IMR-90 (cell line): ENCODE measurements at regions not wholly inside any gene's neighbourhood (a gene's known extent, or its start where the extent isn't known, plus 50 kb on each side); places are given as distances from the start of the nearest gene placed in this dataset.

ENCODE experiments used
- ATAC-seq: fragments of 200-7000 bp; cut with Tn5 transposase; 2 replicates; pipeline ENCODE4 v1.9.1; 2020; ENCODE audit warnings: low read depth, mild to moderate bottlenecking, moderate library complexity
- BruUV-seq: library from RNA; stranded (reverse); fragments of 400-500 nt; replicated peaks from 2 replicates; lab custom pipeline; 2021; lab: Mats Ljungman, UMichigan
- CTCF ChIA-PET: fragments of 300-600 bp; formaldehyde crosslinking; extraction: SDS; loops from one replicate; lab custom pipeline; 2021; ENCODE audit warnings: antibody characterized with exemption; lab: Yijun Ruan, JAX
- POLR2A ChIA-PET: fragments of 300-600 bp; sonication (Branson Sonifier 250); formaldehyde crosslinking; loops from one replicate; lab custom pipeline; 2022; ENCODE audit warnings: antibody characterized with exemption; ENCODE audit not compliant: unreplicated experiment; lab: Charles Lee
- DNase-seq: peaks from one replicate; pipeline ENCODE4 v3.0.0; 2013
- H2AFZ ChIP-seq: replicated peaks from 2 replicates; pipeline ENCODE3; 2013; ENCODE audit warnings: low read length, mild to moderate bottlenecking; ENCODE audit not compliant: poor library complexity
- H2AK5ac ChIP-seq: 2 replicates; pipeline ENCODE4 v1.6.1; 2013; ENCODE audit warnings: low read depth, low read length, inconsistent platforms
- H2AK9ac ChIP-seq: replicated peaks from 2 replicates; pipeline ENCODE3; 2013; ENCODE audit warnings: mild to moderate bottlenecking, low read depth, low read length, moderate library complexity; ENCODE audit not compliant: poor library complexity
- H2BK120ac ChIP-seq: 2 replicates; pipeline ENCODE4 v1.6.1; 2013; ENCODE audit warnings: low read depth, low read length, inconsistent platforms
- H2BK15ac ChIP-seq: 3 replicates; pipeline ENCODE4 v1.6.1; 2013; ENCODE audit warnings: low read depth, low read length, inconsistent platforms
- H2BK20ac ChIP-seq: 2 replicates; pipeline ENCODE4 v1.6.1; 2013; ENCODE audit warnings: low read depth, mild to moderate bottlenecking, inconsistent platforms, low read length, moderate library complexity
- H2BK5ac ChIP-seq: 2 replicates; pipeline ENCODE4 v1.6.1; 2013; ENCODE audit warnings: mild to moderate bottlenecking, low read depth, low read length, inconsistent platforms; ENCODE audit not compliant: poor library complexity, severe bottlenecking
- H3K14ac ChIP-seq: replicated peaks from 2 replicates; pipeline ENCODE4 v1.6.1; 2013; ENCODE audit warnings: low read depth, low read length, inconsistent platforms
- H3K18ac ChIP-seq: 2 replicates; pipeline ENCODE4 v1.6.1; 2013; ENCODE audit warnings: low read depth, low read length, control low read depth
- H3K23ac ChIP-seq: 2 replicates; pipeline ENCODE4 v1.6.1; 2013; ENCODE audit warnings: low read depth, low read length, inconsistent platforms
- H3K27ac ChIP-seq: 2 replicates; pipeline ENCODE4 v1.5.1; 2013; ENCODE audit warnings: mild to moderate bottlenecking, control low read depth, low read length; ENCODE audit not compliant: insufficient read depth
- H3K27me3 ChIP-seq: 2 replicates; pipeline ENCODE4 v1.6.1; 2013; ENCODE audit warnings: low read length; ENCODE audit not compliant: control insufficient read depth, insufficient read depth
- H3K36me3 ChIP-seq: 2 replicates; pipeline ENCODE4 v1.6.1; 2013; ENCODE audit warnings: low read length, mixed read lengths; ENCODE audit not compliant: control insufficient read depth, insufficient read depth
- H3K4ac ChIP-seq: 2 replicates; pipeline ENCODE4 v1.6.1; 2013; ENCODE audit warnings: low read depth, low read length, inconsistent platforms
- H3K4me1 ChIP-seq: 2 replicates; pipeline ENCODE4 v1.6.1; 2013; ENCODE audit warnings: low read length, mixed read lengths; ENCODE audit not compliant: control insufficient read depth, insufficient read depth
- H3K4me2 ChIP-seq: 2 replicates; pipeline ENCODE4 v1.6.1; 2013; ENCODE audit warnings: low read depth, mild to moderate bottlenecking, control low read depth, low read length, moderate library complexity
- H3K4me3 ChIP-seq: 2 replicates; pipeline ENCODE4 v1.5.1; 2013; ENCODE audit warnings: low read depth, mild to moderate bottlenecking, control low read depth, low read length, moderate library complexity; ENCODE audit not compliant: insufficient read depth
- H3K56ac ChIP-seq: 2 replicates; pipeline ENCODE4 v1.6.1; 2013; ENCODE audit warnings: low read length, inconsistent platforms; ENCODE audit not compliant: insufficient read depth; ENCODE audit errors: extremely low read depth
- H3K79me1 ChIP-seq, 2 experiments: 2 replicates each; pipeline ENCODE4 v1.6.1; 2013; ENCODE audit warnings: low read length in 2 of 2, inconsistent platforms in 1 of 2, low read depth in 1 of 2
- H3K9ac ChIP-seq: 2 replicates; pipeline ENCODE4 v1.6.1; 2013; ENCODE audit warnings: low read depth, low read length, control low read depth
- H3K9me1 ChIP-seq: 2 replicates; pipeline ENCODE4 v1.6.1; 2013; ENCODE audit warnings: low read length, inconsistent platforms; ENCODE audit not compliant: insufficient read depth
- H3K9me3 ChIP-seq: 2 replicates; pipeline ENCODE4 v1.6.1; 2013; ENCODE audit warnings: low read length; ENCODE audit not compliant: control insufficient read depth, insufficient read depth
- H4K20me1 ChIP-seq: 2 replicates; pipeline ENCODE4 v1.6.1; 2013; ENCODE audit warnings: low read length, inconsistent platforms; ENCODE audit not compliant: insufficient read depth
- H4K5ac ChIP-seq: 2 replicates; pipeline ENCODE4 v1.6.1; 2013; ENCODE audit warnings: mild to moderate bottlenecking, low read depth, low read length, control low read depth
- H4K8ac ChIP-seq, 2 experiments: 2 replicates each; pipeline ENCODE4 v1.6.1; 2013; ENCODE audit warnings: low read depth in 2 of 2, low read length in 2 of 2, control low read depth in 1 of 2, inconsistent platforms in 1 of 2
- H4K91ac ChIP-seq: 2 replicates; pipeline ENCODE4 v1.6.1; 2013; ENCODE audit warnings: low read depth, low read length, inconsistent platforms; ENCODE audit not compliant: insufficient read depth
- CHD1 ChIP-seq: IDR thresholded peaks from 2 replicates; pipeline ENCODE4 v1.6.1; 2012; ENCODE audit warnings: low read depth, low read length, improper control_type of control experiment
- MXI1 ChIP-seq: IDR thresholded peaks from 2 replicates; pipeline ENCODE4 v1.6.1; 2012; ENCODE audit warnings: low read depth, mild to moderate bottlenecking, low read length, moderate library complexity, borderline replicate concordance
- POLR2A ChIP-seq: IDR thresholded peaks from 2 replicates; pipeline ENCODE4 v1.6.1; 2012; ENCODE audit warnings: mild to moderate bottlenecking, low read depth, low read length
- WGBS, 2 experiments: methylation state at CpG; one replicate each; pipeline versions ENCODE4 v1.1.5 to v1.1.7; 2013; ENCODE audit warnings: missing lambda C conversion rate in 2 of 2; ENCODE audit not compliant: insufficient read length in 1 of 2; ENCODE audit errors: extremely low coverage in 2 of 2; 5-methylcytosine and 5-hydroxymethylcytosine counted together
- dilution Hi-C: fragments of 300-500 bp; cut with HindIII; formaldehyde crosslinking; loops from one replicate; pipeline ENCODE4 v1.14.3; 2018; ENCODE audit warnings: low sequenced_read_pairs; ENCODE audit not compliant: unreplicated experiment
- in situ Hi-C: fragments of 300-500 bp; cut with MboI; formaldehyde crosslinking; loops from 3 replicates; pipeline ENCODE4 v1.14.3; 2019; ENCODE audit warnings: low sequenced_read_pairs, inconsistent platforms, mixed read lengths
- intact Hi-C: fragments of 100-400 bp; cut with micrococcal nuclease; formaldehyde crosslinking; loops from 2 replicates; pipeline ENCODE4 v1.10.0; 2022
- TF ChIP-seq, protein P1 (sequence below): fragments of 150-350 bp; IDR thresholded peaks from 2 replicates; pipeline ENCODE4 v1.6.1; 2016; ENCODE audit warnings: low read depth, mild to moderate bottlenecking, low read length, moderate library complexity, borderline replicate concordance

DNA sequence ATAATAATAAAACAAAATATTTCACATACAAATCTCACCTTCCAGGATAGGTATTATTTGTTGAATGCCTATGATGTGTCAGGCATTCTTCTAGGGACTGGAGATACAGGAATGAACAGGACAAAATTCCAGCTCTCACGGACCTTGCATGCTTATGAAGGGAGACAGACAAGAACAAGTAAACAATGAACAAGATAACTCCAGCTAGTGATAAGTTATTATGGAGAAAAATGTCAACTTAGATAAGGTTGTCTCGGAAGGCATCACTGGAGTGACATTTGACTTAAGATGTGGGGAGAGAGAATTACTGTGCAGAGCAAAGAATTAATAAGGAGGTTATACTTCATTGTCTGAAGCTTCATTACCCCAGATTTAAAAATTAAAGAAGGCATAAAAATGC, 836.7 kb downstream of the SOCS6 start:
- no peak overlapping the region for H2BK5ac ChIP-seq
- H3K36me3 ChIP-seq = no peaks in the 10 kb centered on the region
- H3K4me2 ChIP-seq = no peak overlapping the region
- TF ChIP-seq MXI1 (no peak), CHD1 (no peak), POLR2A (no peak)
- TF ChIP-seq, protein P1, sequence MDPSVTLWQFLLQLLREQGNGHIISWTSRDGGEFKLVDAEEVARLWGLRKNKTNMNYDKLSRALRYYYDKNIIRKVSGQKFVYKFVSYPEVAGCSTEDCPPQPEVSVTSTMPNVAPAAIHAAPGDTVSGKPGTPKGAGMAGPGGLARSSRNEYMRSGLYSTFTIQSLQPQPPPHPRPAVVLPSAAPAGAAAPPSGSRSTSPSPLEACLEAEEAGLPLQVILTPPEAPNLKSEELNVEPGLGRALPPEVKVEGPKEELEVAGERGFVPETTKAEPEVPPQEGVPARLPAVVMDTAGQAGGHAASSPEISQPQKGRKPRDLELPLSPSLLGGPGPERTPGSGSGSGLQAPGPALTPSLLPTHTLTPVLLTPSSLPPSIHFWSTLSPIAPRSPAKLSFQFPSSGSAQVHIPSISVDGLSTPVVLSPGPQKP = no peak
- no peaks in the 10 kb centered on the region for H4K20me1 ChIP-seq
- whole genome bisulfite sequencing, 2 experiments = no CpG with 5 or more reads among the region's 2 CpGs
- no peak overlapping the region for H2AK9ac ChIP-seq
- no peak overlapping the region for H4K91ac ChIP-seq
- ATAC-seq = no peak
- no peak overlapping the region for H2BK20ac ChIP-seq
- no peaks in the 10 kb centered on the region for H3K79me1 ChIP-seq
- no peak overlapping the region for H3K56ac ChIP-seq
- H3K27ac ChIP-seq = no peak overlapping the region
- dilution Hi-C loops = no loop called here
- no peaks in the 10 kb centered on the region for H3K9me1 ChIP-seq
- intact Hi-C loops = no loop called here
- DNase-seq = no peak
- H2AK5ac ChIP-seq = no peak overlapping the region
- no peak overlapping the region for H3K18ac ChIP-seq
- no peak overlapping the region for H3K4ac ChIP-seq
- no peak overlapping the region for H2BK120ac ChIP-seq
- no TSS peak for BruUV-seq
- H3K14ac ChIP-seq = no peak overlapping the region
- in situ Hi-C loops = no loop called here
- no peak overlapping the region for H3K9ac ChIP-seq
- H2BK15ac ChIP-seq = no peak overlapping the region
- H3K4me1 ChIP-seq = no peaks in the 10 kb centered on the region
- H3K9me3 ChIP-seq = no peaks in the 10 kb centered on the region; the same call in 1 of the 2 replicates
- H3K27me3 ChIP-seq = no peaks in the 10 kb centered on the region
- CTCF ChIA-PET = no interaction called here
- no peak overlapping the region for H2AFZ ChIP-seq
- POLR2A ChIA-PET = no interaction called here
- H3K4me3 ChIP-seq = no peak overlapping the region
- H4K8ac ChIP-seq = no peak overlapping the region
- no peak overlapping the region for H3K23ac ChIP-seq
- no peak overlapping the region for H4K5ac ChIP-seq
